ENCODE measurements at regions not wholly inside any gene's neighbourhood (a gene's known extent, or its start where the extent isn't known, plus 50 kb on each side); places are given as distances from the start of the nearest gene placed in this dataset.

DNA sequence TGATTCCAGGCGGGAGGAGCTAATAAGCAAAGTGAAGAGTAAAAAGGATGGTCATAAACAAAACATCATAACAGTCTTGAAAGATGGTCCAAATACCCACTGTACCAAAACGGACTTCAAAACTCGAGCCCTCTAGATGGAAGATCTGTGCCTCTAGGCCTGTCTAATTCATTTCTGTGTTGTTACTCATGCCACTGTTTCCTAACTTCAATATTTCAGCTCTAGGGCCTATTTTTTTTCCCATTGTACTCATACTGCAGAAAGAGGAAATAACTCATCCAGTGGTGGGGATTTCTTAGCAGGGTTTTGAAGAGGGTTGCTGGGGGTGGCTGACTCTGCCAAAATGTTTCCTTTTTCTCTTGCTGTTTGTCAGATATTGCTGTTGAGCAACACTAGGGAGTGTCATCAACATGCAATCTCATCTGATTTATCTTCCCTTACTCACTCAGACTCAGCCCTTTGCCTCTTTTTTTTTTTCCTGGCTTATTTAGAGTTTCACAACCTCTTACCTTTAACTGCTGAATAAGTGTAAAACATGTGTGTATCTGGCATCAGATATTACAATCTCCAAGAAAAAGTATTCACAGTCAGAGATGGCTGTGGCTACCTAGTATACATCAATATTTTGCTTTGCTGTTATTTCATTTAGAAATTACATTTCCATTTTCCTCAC lies 189.6 kb downstream of the DUSP6 start:
- Mint-ChIP-seq H3K9me3 (no peaks in the 10 kb centered on the region), H3K27me3 (peaks cover 10% of the 10 kb centered on the region), H3K27ac (no peak overlapping the region), H3K4me3 (no peak overlapping the region), H3K36me3 (no peaks in the 10 kb centered on the region), H3K4me1 (ENCODE audit: unreplicated experiment) (peaks cover 9% of the 10 kb centered on the region)
- no peak for TF ChIP-seq CTCF (conservative IDR thresholded peaks at IDR 0.05)
- no peak for DNase-seq (ENCODE audit: extremely low spot score, unreplicated experiment)

- no peak for TF ChIP-seq CTCF (conservative IDR thresholded peaks at IDR 0.05)
- peaks cover 10% of the 10 kb centered on the region for H3K4me1 Mint-ChIP-seq (ENCODE audit: unreplicated experiment)
- H3K27me3 Mint-ChIP-seq: peaks cover 14% of the 10 kb centered on the region
- H3K4me3 Mint-ChIP-seq: no peak overlapping the region
- DNase-seq (ENCODE audit: extremely low spot score, unreplicated experiment): no peak
- no peaks in the 10 kb centered on the region for H3K36me3 Mint-ChIP-seq
- H3K9me3 Mint-ChIP-seq: no peaks in the 10 kb centered on the region
- no peak overlapping the region for H3K27ac Mint-ChIP-seq
These were observed 190.7 kb downstream of the DUSP6 start for GRCh38 chr12:89161557-89161956.

- no peaks in the 10 kb centered on the region for H3K36me3 Mint-ChIP-seq
- H3K9me3 Mint-ChIP-seq: no peaks in the 10 kb centered on the region
- no peak overlapping the region for H3K4me3 Mint-ChIP-seq
- no peak for DNase-seq (ENCODE audit: extremely low spot score, unreplicated experiment)
- no peak overlapping the region for H3K27ac Mint-ChIP-seq
- no peak for TF ChIP-seq CTCF (conservative IDR thresholded peaks at IDR 0.05)
- H3K4me1 Mint-ChIP-seq (ENCODE audit: unreplicated experiment): peaks cover 8% of the 10 kb centered on the region
- H3K27me3 Mint-ChIP-seq: peaks cover 15% of the 10 kb centered on the region
These were observed 191.6 kb downstream of the DUSP6 start for GRCh38 chr12:89160716-89161123.

- peaks cover 12% of the 10 kb centered on the region for H3K27me3 Mint-ChIP-seq
- peaks cover 4% of the 10 kb centered on the region for H3K4me1 Mint-ChIP-seq (ENCODE audit: unreplicated experiment)
- no peak for DNase-seq (ENCODE audit: extremely low spot score, unreplicated experiment)
- H3K27ac Mint-ChIP-seq: peak overlapping the region; percentile 4
- no peaks in the 10 kb centered on the region for H3K36me3 Mint-ChIP-seq
- no peaks in the 10 kb centered on the region for H3K9me3 Mint-ChIP-seq
- no peak overlapping the region for H3K4me3 Mint-ChIP-seq
- TF ChIP-seq CTCF (conservative IDR thresholded peaks at IDR 0.05): no peak
These were observed 194.9 kb downstream of the DUSP6 start for GRCh38 chr12:89157413-89157812.

GRCh38 chr12:89156862-89157262 lies 195.4 kb downstream of the DUSP6 start:
- no peak for TF ChIP-seq CTCF (conservative IDR thresholded peaks at IDR 0.05)
- H3K36me3 Mint-ChIP-seq: no peaks in the 10 kb centered on the region
- H3K4me1 Mint-ChIP-seq (ENCODE audit: unreplicated experiment): peaks cover 4% of the 10 kb centered on the region
- H3K27me3 Mint-ChIP-seq: peaks cover 12% of the 10 kb centered on the region
- H3K4me3 Mint-ChIP-seq: no peak overlapping the region
- no peak for DNase-seq (ENCODE audit: extremely low spot score, unreplicated experiment)
- H3K27ac Mint-ChIP-seq: no peak overlapping the region
- no peaks in the 10 kb centered on the region for H3K9me3 Mint-ChIP-seq
